SK-N-SH treated with all-trans-retinoic acid at 6 μM for 48 hours (cell line): ENCODE measurements at regions not wholly inside any gene's neighbourhood (a gene's known extent, or its start where the extent isn't known, plus 50 kb on each side); places are given as distances from the start of the nearest gene placed in this dataset.

Experiments used
- ATAC-seq: fragments of 200-7000 bp; cut with Tn5 transposase; 3 replicates; pipeline ENCODE4 v1.9.1; 2020; ENCODE audit warnings: mild to moderate bottlenecking, moderate library complexity
- ARNTL ChIP-seq: fragments of 450-650 bp; formaldehyde crosslinking; IDR thresholded peaks from 2 replicates; pipeline ENCODE4 v1.5.0; 2020; ENCODE audit warnings: low read depth, mild to moderate bottlenecking, moderate library complexity, borderline replicate concordance
- BACH2 ChIP-seq: fragments of 250-450 bp; sonication (Bioruptor Pico); IDR thresholded peaks from 2 replicates; pipeline ENCODE4 v1.9.0; 2021; ENCODE audit warnings: mild to moderate bottlenecking, borderline replicate concordance
- ESRRG ChIP-seq: fragments of 250-450 bp; sonication (Bioruptor Pico); IDR thresholded peaks from 2 replicates; pipeline ENCODE4 v1.6.1; 2021; ENCODE audit warnings: mild to moderate bottlenecking
- ISL1 ChIP-seq: fragments of 250-450 bp; sonication (Bioruptor Pico); IDR thresholded peaks from 2 replicates; pipeline ENCODE4 v2.1.2; 2022; ENCODE audit warnings: mild to moderate bottlenecking, moderate library complexity
- PATZ1 ChIP-seq: fragments of 250-450 bp; sonication (Bioruptor Pico); IDR thresholded peaks from 2 replicates; pipeline ENCODE4 v1.8.0; 2020; ENCODE audit warnings: mild to moderate bottlenecking, moderate library complexity, borderline replicate concordance
- RARB ChIP-seq: fragments of 250-450 bp; sonication (Bioruptor Pico); IDR thresholded peaks from 2 replicates; pipeline ENCODE4 v1.8.0; 2021; ENCODE audit warnings: mild to moderate bottlenecking, moderate library complexity
- SNAI2 ChIP-seq: fragments of 250-450 bp; sonication (Bioruptor Pico); IDR thresholded peaks from 2 replicates; pipeline ENCODE4 v1.5.0; 2020; ENCODE audit warnings: mild to moderate bottlenecking, moderate library complexity
- TCF4 ChIP-seq: fragments of 250-450 bp; sonication (Bioruptor Pico); IDR thresholded peaks from 2 replicates; pipeline ENCODE4 v1.8.0; 2021; ENCODE audit warnings: mild to moderate bottlenecking, moderate library complexity, borderline replicate concordance
- TSHZ2 ChIP-seq: fragments of 250-450 bp; sonication (Bioruptor Pico); IDR thresholded peaks from 2 replicates; pipeline ENCODE4 v1.5.0; 2020; ENCODE audit warnings: mild to moderate bottlenecking, moderate library complexity
- ZC3H10 ChIP-seq: fragments of 250-450 bp; sonication (Bioruptor Pico); IDR thresholded peaks from 2 replicates; pipeline ENCODE4 v1.5.1; 2021; ENCODE audit warnings: mild to moderate bottlenecking, moderate library complexity
- ZFP30 ChIP-seq: fragments of 450-650 bp; formaldehyde crosslinking; IDR thresholded peaks from 2 replicates; pipeline ENCODE4 v1.5.0; 2022; ENCODE audit warnings: mild to moderate bottlenecking, moderate library complexity
- ZNF70 ChIP-seq: fragments of 450-650 bp; formaldehyde crosslinking; IDR thresholded peaks from 2 replicates; pipeline ENCODE4 v1.5.0; 2020; ENCODE audit warnings: mild to moderate bottlenecking, moderate library complexity
- TF ChIP-seq, protein P1 (sequence below): fragments of 250-450 bp; sonication (Bioruptor Pico); IDR thresholded peaks from 2 replicates; pipeline ENCODE4 v1.8.0; 2021; ENCODE audit warnings: low read depth, mild to moderate bottlenecking, moderate library complexity, borderline replicate concordance
- TF ChIP-seq, protein P2 (sequence below): fragments of 250-450 bp; sonication (Bioruptor Pico); IDR thresholded peaks from 2 replicates; pipeline ENCODE4 v1.5.1; 2020; ENCODE audit warnings: low read depth, mild to moderate bottlenecking, moderate library complexity

DNA sequence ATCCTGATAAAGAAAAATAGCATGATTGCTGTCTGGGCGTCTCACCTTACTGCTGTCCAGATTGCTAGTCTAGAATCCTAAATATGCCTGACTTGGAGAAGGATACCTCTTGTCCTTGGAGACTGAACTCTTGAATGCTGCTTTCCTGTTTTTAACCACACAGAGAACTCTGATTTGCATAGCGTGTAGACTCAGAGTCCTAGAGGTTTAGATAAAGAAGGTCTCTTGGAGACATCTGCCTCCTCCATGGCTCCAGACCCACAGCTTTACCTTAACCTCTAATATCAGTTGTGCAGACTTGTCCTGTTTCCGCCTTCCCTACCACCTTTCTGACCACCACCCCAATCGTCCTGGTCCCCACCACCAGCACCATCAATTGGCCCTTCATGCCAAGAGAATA is 292.6 kb upstream of the CYRIA start:
- no peak for ATAC-seq
- TF ChIP-seq RARB (no peak), TSHZ2 (CRISPR knock-in tag) (no peak), SNAI2 (CRISPR knock-in tag) (no peak), ARNTL (CRISPR knock-in tag) (no peak), ZC3H10 (CRISPR knock-in tag) (no peak)
- TF ChIP-seq, protein P1, sequence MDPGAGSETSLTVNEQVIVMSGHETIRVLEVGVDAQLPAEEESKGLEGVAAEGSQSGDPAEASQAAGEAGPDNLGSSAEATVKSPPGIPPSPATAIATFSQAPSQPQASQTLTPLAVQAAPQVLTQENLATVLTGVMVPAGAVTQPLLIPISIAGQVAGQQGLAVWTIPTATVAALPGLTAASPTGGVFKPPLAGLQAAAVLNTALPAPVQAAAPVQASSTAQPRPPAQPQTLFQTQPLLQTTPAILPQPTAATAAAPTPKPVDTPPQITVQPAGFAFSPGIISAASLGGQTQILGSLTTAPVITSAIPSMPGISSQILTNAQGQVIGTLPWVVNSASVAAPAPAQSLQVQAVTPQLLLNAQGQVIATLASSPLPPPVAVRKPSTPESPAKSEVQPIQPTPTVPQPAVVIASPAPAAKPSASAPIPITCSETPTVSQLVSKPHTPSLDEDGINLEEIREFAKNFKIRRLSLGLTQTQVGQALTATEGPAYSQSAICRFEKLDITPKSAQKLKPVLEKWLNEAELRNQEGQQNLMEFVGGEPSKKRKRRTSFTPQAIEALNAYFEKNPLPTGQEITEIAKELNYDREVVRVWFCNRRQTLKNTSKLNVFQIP (CRISPR knock-in tag): no peak

DNA sequence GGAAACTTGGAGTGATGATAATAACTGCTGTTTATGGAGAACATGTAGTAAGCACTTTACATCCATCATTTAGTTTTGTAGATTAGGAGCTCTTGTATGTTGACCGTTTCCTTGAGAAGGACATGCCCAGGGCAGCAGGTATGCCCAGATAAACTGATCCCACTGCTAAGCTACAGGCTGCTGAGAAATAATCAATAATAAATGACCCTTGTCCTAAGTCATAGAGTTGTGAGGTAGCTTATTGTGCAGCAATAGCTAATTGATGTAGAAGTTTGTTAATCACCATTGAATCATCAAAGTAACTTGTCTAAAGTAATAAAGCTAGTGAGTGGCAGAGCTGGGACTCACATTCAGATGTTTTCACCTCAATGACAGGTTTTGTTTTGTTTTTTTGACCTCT is 287.2 kb upstream of the CYRIA start:
- TF ChIP-seq ZFP30 (CRISPR knock-in tag) (no peak), BACH2 (no peak), ISL1 (CRISPR knock-in tag) (no peak), ZC3H10 (CRISPR knock-in tag) (no peak), ARNTL (CRISPR knock-in tag) (no peak), SNAI2 (CRISPR knock-in tag) (no peak), RARB (no peak), ZNF70 (CRISPR knock-in tag) (no peak), PATZ1 (CRISPR knock-in tag) (no peak), TSHZ2 (CRISPR knock-in tag) (no peak)
- TF ChIP-seq, protein P1 (CRISPR knock-in tag): no peak
- no peak for ATAC-seq

GRCh38 chr2:16952368-16952767 is 286.7 kb upstream of the CYRIA start:
- no peak for ATAC-seq
- TF ChIP-seq ESRRG (CRISPR knock-in tag): no peak
- TF ChIP-seq ARNTL (CRISPR knock-in tag): no peak
- no peak for TF ChIP-seq ZNF70 (CRISPR knock-in tag)
- TF ChIP-seq, protein P2, sequence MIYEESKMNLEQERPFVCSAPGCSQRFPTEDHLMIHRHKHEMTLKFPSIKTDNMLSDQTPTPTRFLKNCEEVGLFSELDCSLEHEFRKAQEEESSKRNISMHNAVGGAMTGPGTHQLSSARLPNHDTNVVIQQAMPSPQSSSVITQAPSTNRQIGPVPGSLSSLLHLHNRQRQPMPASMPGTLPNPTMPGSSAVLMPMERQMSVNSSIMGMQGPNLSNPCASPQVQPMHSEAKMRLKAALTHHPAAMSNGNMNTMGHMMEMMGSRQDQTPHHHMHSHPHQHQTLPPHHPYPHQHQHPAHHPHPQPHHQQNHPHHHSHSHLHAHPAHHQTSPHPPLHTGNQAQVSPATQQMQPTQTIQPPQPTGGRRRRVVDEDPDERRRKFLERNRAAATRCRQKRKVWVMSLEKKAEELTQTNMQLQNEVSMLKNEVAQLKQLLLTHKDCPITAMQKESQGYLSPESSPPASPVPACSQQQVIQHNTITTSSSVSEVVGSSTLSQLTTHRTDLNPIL (CRISPR knock-in tag): no peak
- TF ChIP-seq, protein P1 (CRISPR knock-in tag): no peak
- no peak for TF ChIP-seq TSHZ2 (CRISPR knock-in tag)
- no peak for TF ChIP-seq BACH2
- no peak for TF ChIP-seq PATZ1 (CRISPR knock-in tag)
- no peak for TF ChIP-seq TCF4 (CRISPR knock-in tag)
